ENCODE measurements at regions not wholly inside any gene's neighbourhood (a gene's known extent, or its start where the extent isn't known, plus 50 kb on each side); places are given as distances from the start of the nearest gene placed in this dataset.
"Not testable (repeated sequence)": the region's sequence is repeated elsewhere in the genome, so short reads cannot be mapped to it uniquely, and the experiment has no call there.

GRCh38 chr7:66442385-66442784 is 186.3 kb upstream of the KCTD7 start:
- H4K20me1 ChIP-seq (ENCODE audit: insufficient read depth, low read length) = no peaks in the 10 kb centered on the region
- H3K79me2 ChIP-seq (ENCODE audit: insufficient read depth, low read depth, low read length) = no peaks in the 10 kb centered on the region
- CTCF ChIA-PET (ENCODE audit: unreplicated experiment) = no interaction called here
- H3K9me2 ChIP-seq (ENCODE audit: insufficient read depth, low read length) = no peaks in the 10 kb centered on the region
- POLR2A ChIA-PET = no interaction called here
- TF ChIP-seq CTCF (conservative IDR thresholded peaks at IDR 0.05; ENCODE audit: low read length) = no peak
- no peak for TF ChIP-seq EZH2phosphoT487 (IDR thresholded peaks at IDR 0.05; ENCODE audit: borderline replicate concordance, low read depth, low read length)
- no peak overlapping the region for H3K4me3 ChIP-seq (ENCODE audit: low read depth, low read length, poor library complexity, severe bottlenecking)
- intact Hi-C loops (cut with micrococcal nuclease; ENCODE audit: unreplicated experiment) = no loop called here
- H3K27ac ChIP-seq (ENCODE audit: low read depth, low read length, poor library complexity, severe bottlenecking) = no peak overlapping the region
- no peak overlapping the region for H3K4me2 ChIP-seq (ENCODE audit: low read length)
- no peak for DNase-seq (ENCODE audit: low spot score)
- no peaks in the 10 kb centered on the region for H3K36me3 ChIP-seq (ENCODE audit: insufficient read depth, low read length)
- no peak overlapping the region for H2AFZ ChIP-seq (ENCODE audit: low read length)
- no peaks in the 10 kb centered on the region for H3K4me1 ChIP-seq (ENCODE audit: insufficient read depth, low read length, poor library complexity, severe bottlenecking)
- no TSS peak for BruUV-seq (replicated peaks)
- H3K9me3 ChIP-seq (ENCODE audit: low read length) = no peaks in the 10 kb centered on the region

GRCh38 chr7:66443946-66444345 is 184.7 kb upstream of the KCTD7 start:
- no peak overlapping the region for H3K4me3 ChIP-seq (ENCODE audit: low read depth, low read length, poor library complexity, severe bottlenecking)
- DNase-seq (ENCODE audit: low spot score) = no peak
- H3K9me3 ChIP-seq (ENCODE audit: low read length) = no peaks in the 10 kb centered on the region
- no peak overlapping the region for H3K4me2 ChIP-seq (ENCODE audit: low read length)
- no peaks in the 10 kb centered on the region for H3K9me2 ChIP-seq (ENCODE audit: insufficient read depth, low read length)
- no peaks in the 10 kb centered on the region for H3K79me2 ChIP-seq (ENCODE audit: insufficient read depth, low read depth, low read length)
- H3K36me3 ChIP-seq (ENCODE audit: insufficient read depth, low read length) = no peaks in the 10 kb centered on the region
- H3K4me1 ChIP-seq (ENCODE audit: insufficient read depth, low read length, poor library complexity, severe bottlenecking) = no peaks in the 10 kb centered on the region
- POLR2A ChIA-PET = no interaction called here
- TF ChIP-seq CTCF (conservative IDR thresholded peaks at IDR 0.05; ENCODE audit: low read length) (no peak), EZH2phosphoT487 (IDR thresholded peaks at IDR 0.05; ENCODE audit: borderline replicate concordance, low read depth, low read length) (no peak)
- H4K20me1 ChIP-seq (ENCODE audit: insufficient read depth, low read length) = no peaks in the 10 kb centered on the region
- H2AFZ ChIP-seq (ENCODE audit: low read length) = no peak overlapping the region
- intact Hi-C loops (cut with micrococcal nuclease; ENCODE audit: unreplicated experiment) = no loop called here
- BruUV-seq (replicated peaks) = no TSS peak
- H3K27ac ChIP-seq (ENCODE audit: low read depth, low read length, poor library complexity, severe bottlenecking) = no peak overlapping the region
- CTCF ChIA-PET (ENCODE audit: unreplicated experiment) = no interaction called here

- intact Hi-C loops (cut with micrococcal nuclease; ENCODE audit: unreplicated experiment); H3K4me3 ChIP-seq (ENCODE audit: low read depth, low read length, poor library complexity, severe bottlenecking); H3K79me2 ChIP-seq (ENCODE audit: insufficient read depth, low read depth, low read length); H3K9me3 ChIP-seq (ENCODE audit: low read length); H3K4me1 ChIP-seq (ENCODE audit: insufficient read depth, low read length, poor library complexity, severe bottlenecking); POLR2A ChIA-PET; H3K36me3 ChIP-seq (ENCODE audit: insufficient read depth, low read length); DNase-seq (ENCODE audit: low spot score); H3K9me2 ChIP-seq (ENCODE audit: insufficient read depth, low read length); CTCF ChIA-PET (ENCODE audit: unreplicated experiment); H2AFZ ChIP-seq (ENCODE audit: low read length); H4K20me1 ChIP-seq (ENCODE audit: insufficient read depth, low read length); H3K4me2 ChIP-seq (ENCODE audit: low read length); BruUV-seq (replicated peaks); H3K27ac ChIP-seq (ENCODE audit: low read depth, low read length, poor library complexity, severe bottlenecking): not testable (repeated sequence)
Measured at GRCh38 chr7:66447007-66447406, 181.7 kb upstream of the KCTD7 start.

- H3K36me3 ChIP-seq (ENCODE audit: insufficient read depth, low read length); DNase-seq (ENCODE audit: low spot score); H4K20me1 ChIP-seq (ENCODE audit: insufficient read depth, low read length); H3K9me3 ChIP-seq (ENCODE audit: low read length); H3K27ac ChIP-seq (ENCODE audit: low read depth, low read length, poor library complexity, severe bottlenecking); H3K9me2 ChIP-seq (ENCODE audit: insufficient read depth, low read length); intact Hi-C loops (cut with micrococcal nuclease; ENCODE audit: unreplicated experiment); BruUV-seq (replicated peaks); H3K4me2 ChIP-seq (ENCODE audit: low read length); H3K4me3 ChIP-seq (ENCODE audit: low read depth, low read length, poor library complexity, severe bottlenecking); CTCF ChIA-PET (ENCODE audit: unreplicated experiment); H2AFZ ChIP-seq (ENCODE audit: low read length); H3K79me2 ChIP-seq (ENCODE audit: insufficient read depth, low read depth, low read length): not testable (repeated sequence)
- H3K4me1 ChIP-seq (ENCODE audit: insufficient read depth, low read length, poor library complexity, severe bottlenecking) = peaks cover 18% of the 10 kb centered on the region
- POLR2A ChIA-PET = interaction anchor here (0.5 kb wide), 1 partner anchor 588 kb away, joined by 3 read pairs; no protein-coding TSS in a partner anchor
Measured at GRCh38 chr7:66450814-66451213, 177.9 kb upstream of the KCTD7 start.
